Muscle layer of colon (tissue), 2 donors: ENCODE measurements at regions not wholly inside any gene's neighbourhood (a gene's known extent, or its start where the extent isn't known, plus 50 kb on each side); places are given as distances from the start of the nearest gene placed in this dataset.
"Not testable (repeated sequence)": the region's sequence is repeated elsewhere in the genome, so short reads cannot be mapped to it uniquely, and the experiment has no call there.

Experiments
- H3K27ac ChIP-seq: one replicate; pipeline ENCODE4 v1.7.0; 2013; ENCODE audit warnings: low read depth, mild to moderate bottlenecking, low read length, moderate library complexity
- H3K27me3 ChIP-seq, 2 donors: one replicate each; pipeline ENCODE4 v1.7.0; 2013; ENCODE audit warnings: low read length in 2 of 2, mild to moderate bottlenecking in 2 of 2; ENCODE audit not compliant: insufficient read depth in 2 of 2, control insufficient read depth in 1 of 2
- H3K36me3 ChIP-seq: one replicate; pipeline ENCODE4 v1.7.0; 2013; ENCODE audit warnings: mild to moderate bottlenecking, low read length; ENCODE audit not compliant: insufficient read depth
- H3K4me1 ChIP-seq: one replicate; pipeline ENCODE4 v1.7.0; 2013; ENCODE audit warnings: mild to moderate bottlenecking, low read length; ENCODE audit not compliant: insufficient read depth
- H3K4me3 ChIP-seq, 2 donors: one replicate each; pipeline ENCODE4 v1.7.0; 2013; ENCODE audit warnings: low read length in 2 of 2, low read depth in 1 of 2, mild to moderate bottlenecking in 1 of 2, moderate library complexity in 1 of 2
- H3K9ac ChIP-seq: one replicate; pipeline ENCODE4 v1.7.0; 2013; ENCODE audit warnings: low read length
- H3K9me3 ChIP-seq: one replicate; pipeline ENCODE4 v1.7.0; 2013; ENCODE audit warnings: mild to moderate bottlenecking, low read length
- donor health status: abdominal sarcoma.
- donor health status: Adenocarcinoma of cecum.

- Histone ChIP-seq H3K4me1 (peaks cover 5% of the 10 kb centered on the region), H3K4me3 (no peak overlapping the region), H3K9ac (no peak overlapping the region), H3K27ac (no peak overlapping the region), H3K36me3 (no peaks in the 10 kb centered on the region), H3K9me3 (peaks cover 11% of the 10 kb centered on the region), H3K27me3 (no peaks in the 10 kb centered on the region)
Measured at GRCh38 chrX:40405399-40405798, 175.4 kb upstream of the ATP6AP2 start.

DNA sequence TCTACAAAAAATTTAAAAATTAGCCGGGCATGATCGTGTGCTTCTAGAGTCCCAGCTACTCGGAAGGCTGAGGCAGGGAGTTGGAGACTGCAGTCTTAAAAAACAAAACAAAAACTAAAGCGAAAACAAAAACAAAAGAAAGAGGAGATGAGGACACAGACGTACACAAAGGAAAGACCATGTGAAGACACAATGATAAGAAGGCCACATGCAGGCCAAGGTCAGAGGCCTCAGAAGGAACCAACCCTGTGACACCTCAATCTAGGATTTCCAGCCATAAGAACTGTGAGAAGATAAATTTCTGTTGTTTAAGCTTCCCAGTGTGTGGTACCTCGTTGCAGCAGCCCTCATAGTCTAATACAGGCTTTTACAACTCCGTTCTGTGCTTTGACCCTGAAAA is 177.0 kb upstream of the ATP6AP2 start:
- Histone ChIP-seq H3K4me1 (peaks cover 5% of the 10 kb centered on the region), H3K9me3 (peaks cover 4% of the 10 kb centered on the region), H3K27me3 (no peaks in the 10 kb centered on the region), H3K9ac (no peak overlapping the region), H3K36me3 (no peaks in the 10 kb centered on the region), H3K4me3 (no peak overlapping the region), H3K27ac (no peak overlapping the region)

GRCh38 chrX:40402831-40403533 is 177.8 kb upstream of the ATP6AP2 start:
- Histone ChIP-seq H3K9me3 (peaks cover 4% of the 10 kb centered on the region), H3K27ac (no peak overlapping the region), H3K4me1 (peaks cover 5% of the 10 kb centered on the region)

DNA sequence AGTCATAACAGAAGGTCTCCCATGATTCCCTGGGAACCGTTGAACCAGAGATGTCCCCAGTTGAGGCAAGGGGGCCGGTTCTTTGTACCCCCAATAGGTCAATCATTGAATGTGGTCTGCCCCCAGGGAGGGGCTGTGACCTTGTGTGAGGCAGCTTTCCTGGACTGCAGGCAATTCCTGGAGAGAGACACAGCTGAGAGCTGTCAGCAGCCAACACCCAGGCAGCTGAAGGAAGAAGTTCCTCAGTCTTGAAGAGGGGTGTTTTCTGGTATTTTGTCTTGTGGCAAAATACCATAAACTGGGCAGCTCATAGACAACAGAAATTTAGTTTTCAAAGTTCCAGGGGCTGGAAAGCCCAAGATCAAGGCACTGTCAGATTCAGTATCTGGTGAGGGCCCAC is 185.7 kb upstream of the ATP6AP2 start:
- Histone ChIP-seq H3K4me3 (no peak overlapping the region), H3K9ac (no peak overlapping the region), H3K27ac (no peak overlapping the region), H3K27me3 (peaks cover 0 to 6% of the 10 kb centered on the region in 2 donors), H3K4me1 (no peaks in the 10 kb centered on the region), H3K9me3 (no peaks in the 10 kb centered on the region), H3K36me3 (no peaks in the 10 kb centered on the region)

More at GRCh38 chrX:40402831-40403533, 177.8 kb upstream of the ATP6AP2 start:
- Histone ChIP-seq H3K4me3 (no peak overlapping the region), H3K36me3 (no peaks in the 10 kb centered on the region), H3K9ac (no peak overlapping the region), H3K27me3 (no peaks in the 10 kb centered on the region)

DNA sequence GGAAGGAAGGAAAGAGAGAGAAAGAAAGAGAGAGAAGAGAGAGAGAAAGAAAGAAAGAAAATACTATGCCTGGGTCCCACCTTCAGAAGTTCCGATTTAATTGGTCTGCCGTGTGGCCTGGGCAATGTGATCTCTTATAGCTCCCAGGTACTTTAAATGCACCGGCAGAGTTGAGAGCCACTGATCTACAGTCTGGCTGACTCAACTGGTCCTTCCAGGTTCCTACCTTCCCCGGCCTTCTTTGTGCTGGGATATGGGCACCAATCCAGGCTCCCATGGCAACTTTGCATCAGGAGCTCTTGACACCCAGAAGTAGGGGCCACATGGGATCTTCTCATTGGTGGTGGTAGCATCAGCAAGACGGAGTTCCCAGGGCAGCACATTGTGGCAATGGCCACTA is 186.5 kb upstream of the ATP6AP2 start:
- Histone ChIP-seq H3K27ac (no peak overlapping the region), H3K27me3 (peaks cover 0 to 6% of the 10 kb centered on the region in 2 donors), H3K4me1 (no peaks in the 10 kb centered on the region), H3K9ac (no peak overlapping the region), H3K9me3 (no peaks in the 10 kb centered on the region), H3K4me3 (no peak overlapping the region), H3K36me3 (no peaks in the 10 kb centered on the region)

DNA sequence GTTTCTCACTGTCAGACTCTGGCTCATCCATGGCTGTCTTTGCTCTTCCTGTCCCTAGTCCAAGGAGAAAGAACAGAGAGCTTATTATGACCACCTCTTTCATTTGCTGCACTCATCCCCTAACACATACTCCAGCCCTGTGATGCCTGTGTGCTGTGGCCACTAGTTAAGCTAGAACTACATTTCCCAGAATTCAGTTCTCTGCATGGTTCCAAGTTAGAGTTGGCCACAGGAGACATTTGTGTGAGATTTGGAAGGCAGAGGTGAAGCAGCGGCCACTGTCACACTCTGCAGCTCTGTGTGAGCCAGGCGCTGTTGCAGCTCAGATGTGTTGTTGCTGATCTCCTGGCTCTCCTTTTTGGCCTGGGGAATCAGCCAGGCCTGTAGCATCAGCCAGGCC is 188.2 kb upstream of the ATP6AP2 start:
- Histone ChIP-seq H3K4me1 (no peaks in the 10 kb centered on the region), H3K36me3 (no peaks in the 10 kb centered on the region), H3K27me3 (peaks cover 0 to 6% of the 10 kb centered on the region in 2 donors), H3K9me3 (no peaks in the 10 kb centered on the region), H3K9ac (no peak overlapping the region), H3K4me3 (no peak overlapping the region), H3K27ac (no peak overlapping the region)

DNA sequence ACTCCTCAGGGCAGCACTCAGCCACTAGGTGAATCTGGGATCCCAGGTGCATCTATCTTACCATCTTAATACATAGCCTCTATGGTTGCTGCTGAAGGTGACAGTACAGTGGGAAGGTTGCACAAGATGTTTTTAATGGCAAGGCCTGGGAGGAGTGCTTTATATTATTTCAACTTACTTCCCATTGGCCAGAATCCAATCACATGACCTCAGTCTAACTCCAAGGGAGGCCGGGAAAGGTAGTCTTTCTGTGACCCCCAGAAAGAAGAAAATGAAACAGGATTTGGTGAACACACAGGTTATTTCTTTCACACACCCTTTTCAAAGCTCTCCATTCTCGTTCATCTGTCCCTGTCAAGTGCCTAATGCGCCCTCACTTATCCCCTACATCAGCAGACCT is 189.1 kb upstream of the ATP6AP2 start:
- Histone ChIP-seq H3K9ac (no peak overlapping the region), H3K4me1 (no peaks in the 10 kb centered on the region), H3K36me3 (no peaks in the 10 kb centered on the region), H3K27me3 (peaks cover 0 to 6% of the 10 kb centered on the region in 2 donors), H3K4me3 (no peak overlapping the region), H3K27ac (no peak overlapping the region), H3K9me3 (no peaks in the 10 kb centered on the region)

DNA sequence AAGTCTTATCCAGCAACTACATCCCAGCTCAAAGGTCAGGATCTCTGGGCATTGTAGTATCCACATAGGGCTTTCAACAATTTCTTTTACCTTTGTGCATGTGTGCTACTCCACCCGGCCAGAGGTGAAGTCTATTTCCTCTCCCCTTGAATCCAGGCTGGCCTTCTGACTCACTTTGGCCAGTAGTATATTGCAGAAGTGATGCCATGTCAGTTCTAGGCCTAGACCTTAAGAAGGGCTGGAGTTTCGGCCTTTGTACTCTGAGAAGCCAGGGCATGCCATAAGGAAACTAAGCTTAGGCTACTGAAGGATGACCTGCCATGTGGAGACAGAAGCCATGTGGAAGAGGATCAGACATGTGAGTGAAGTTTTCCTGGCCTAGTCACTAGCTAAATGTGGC is 191.2 kb upstream of the ATP6AP2 start:
- H3K36me3 ChIP-seq, result no peaks in the 10 kb centered on the region
- H3K9me3 ChIP-seq, result no peaks in the 10 kb centered on the region
- H3K4me1 ChIP-seq, result no peaks in the 10 kb centered on the region
- H3K27ac ChIP-seq, result no peak overlapping the region
- no peak overlapping the region for H3K4me3 ChIP-seq
- peaks cover 2 to 9% of the 10 kb centered on the region in 2 donors for H3K27me3 ChIP-seq
- no peak overlapping the region for H3K9ac ChIP-seq

GRCh38 chrX:40388441-40388840 is 192.3 kb upstream of the ATP6AP2 start:
- no peaks in the 10 kb centered on the region for H3K9me3 ChIP-seq
- peaks cover 7 to 10% of the 10 kb centered on the region in 2 donors for H3K27me3 ChIP-seq
- H3K27ac ChIP-seq, result no peak overlapping the region
- H3K4me3 ChIP-seq, result no peak overlapping the region
- no peaks in the 10 kb centered on the region for H3K36me3 ChIP-seq
- no peaks in the 10 kb centered on the region for H3K4me1 ChIP-seq
- H3K9ac ChIP-seq, result no peak overlapping the region

- H3K36me3 ChIP-seq, H3K4me3 ChIP-seq, H3K27ac ChIP-seq, H3K4me1 ChIP-seq, H3K9me3 ChIP-seq, H3K9ac ChIP-seq: not testable (repeated sequence)
- peaks cover 7 to 10% of the 10 kb centered on the region in 2 donors for H3K27me3 ChIP-seq
Measured at GRCh38 chrX:40387869-40388268, 192.9 kb upstream of the ATP6AP2 start.

DNA sequence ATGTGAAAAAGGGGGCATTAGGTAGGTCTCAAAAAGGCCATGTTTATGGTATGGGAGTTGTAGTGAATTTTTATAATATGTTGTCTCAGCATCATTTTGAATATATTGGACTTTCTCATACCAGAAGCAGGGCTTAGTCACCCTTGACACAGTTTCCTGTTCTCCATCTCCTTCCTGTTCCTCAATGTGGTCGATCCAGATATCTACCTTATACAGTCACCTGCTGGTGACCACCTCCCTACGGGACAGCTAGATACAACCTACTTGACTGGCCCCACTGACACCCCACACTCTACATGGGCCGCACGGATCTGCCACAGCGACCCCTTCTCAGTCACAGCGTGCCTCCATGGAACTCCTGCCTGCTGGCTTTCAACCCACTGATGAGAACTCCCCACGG is 193.5 kb upstream of the ATP6AP2 start:
- not testable (repeated sequence) for H3K4me3 ChIP-seq, H3K4me1 ChIP-seq, H3K36me3 ChIP-seq, H3K9ac ChIP-seq, H3K27ac ChIP-seq, H3K9me3 ChIP-seq
- H3K27me3 ChIP-seq, result peaks cover 7 to 10% of the 10 kb centered on the region in 2 donors

DNA sequence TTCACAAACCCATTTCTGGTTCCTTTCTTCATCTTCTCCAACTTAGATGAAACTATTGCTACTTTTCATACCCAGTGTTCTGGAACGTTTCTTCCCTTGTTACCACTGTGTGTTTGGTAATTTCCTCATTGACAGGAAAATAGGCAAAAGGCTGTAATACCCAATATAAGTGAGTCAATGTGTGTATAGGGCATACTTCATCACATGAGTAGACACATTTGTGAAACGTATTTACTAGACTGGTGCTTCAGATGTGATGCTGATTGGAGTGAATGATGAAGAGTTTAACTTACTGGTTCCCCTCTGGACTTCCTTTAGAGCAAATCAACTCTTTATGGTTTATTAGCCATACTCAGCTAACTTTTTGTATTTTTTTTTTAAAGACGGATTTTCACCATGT is 195.1 kb upstream of the ATP6AP2 start:
- Histone ChIP-seq H3K36me3 (no peaks in the 10 kb centered on the region), H3K4me1 (no peaks in the 10 kb centered on the region), H3K4me3 (no peak overlapping the region), H3K9me3 (no peaks in the 10 kb centered on the region), H3K27ac (no peak overlapping the region), H3K9ac (no peak overlapping the region), H3K27me3 (peaks cover 7 to 10% of the 10 kb centered on the region in 2 donors)
